Activated gamma-delta T cell treated with anti-CD3 and anti-CD28 coated beads, Interleukin-2, amount 50 U/mL, for 16 hours (primary cell): ENCODE measurements at regions not wholly inside any gene's neighbourhood (a gene's known extent, or its start where the extent isn't known, plus 50 kb on each side); places are given as distances from the start of the nearest gene placed in this dataset.
"Not testable (repeated sequence)": the region's sequence is repeated elsewhere in the genome, so short reads cannot be mapped to it uniquely, and the experiment has no call there.

Experiments
- DNase-seq: peaks from one replicate; pipeline ENCODE4 v3.0.0-alpha.2; 2020; ENCODE audit warnings: low read depth

DNA sequence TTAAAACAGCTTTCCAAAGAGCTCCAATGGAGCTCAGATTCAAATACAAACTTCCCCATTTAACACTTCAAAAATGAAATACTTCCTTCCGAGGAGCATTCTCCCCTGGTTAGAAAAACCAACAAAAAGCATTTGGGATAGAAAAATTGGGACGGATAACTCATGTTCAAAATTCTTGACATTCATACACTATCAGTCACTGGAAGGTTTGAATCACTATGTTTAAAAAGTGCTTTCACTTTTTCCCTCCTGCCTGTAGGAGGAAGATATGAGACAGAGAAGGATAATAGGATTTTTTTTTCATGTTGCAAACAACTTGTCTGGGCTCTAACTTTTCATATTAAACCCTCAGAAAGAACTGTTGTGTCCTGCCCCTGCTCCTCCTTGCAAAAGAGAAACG lies 412.0 kb downstream of the ACTL7B start:
- DNase-seq: no peak

DNA sequence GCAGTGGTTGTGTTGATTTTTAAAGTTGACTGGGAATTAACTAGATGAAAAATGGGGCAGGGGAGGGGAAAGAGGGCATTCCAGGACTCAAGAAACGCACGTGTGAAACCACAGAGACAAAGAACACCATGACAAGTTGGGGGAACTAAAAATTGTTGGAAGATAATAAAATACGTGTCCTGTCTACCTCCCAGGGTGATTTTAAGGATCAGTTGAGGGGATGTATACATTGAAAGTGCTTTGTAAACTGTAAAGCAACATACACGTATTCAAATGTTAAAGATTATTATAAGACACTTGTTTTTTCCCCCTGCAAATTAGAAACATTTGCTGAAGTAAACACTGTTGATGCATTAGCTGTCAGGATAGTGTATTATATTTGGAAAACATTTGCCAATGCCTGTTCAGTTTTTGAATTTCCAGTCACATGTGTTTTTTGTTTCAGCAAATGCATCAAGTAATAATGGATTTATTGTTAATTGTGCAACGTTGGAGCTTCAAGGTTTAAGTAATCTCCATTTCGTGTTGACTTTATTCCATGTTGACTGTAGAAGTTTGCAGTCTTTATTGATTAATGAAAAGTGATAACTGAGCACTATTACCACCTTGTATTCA lies 412.7 kb downstream of the ACTL7B start:
- DNase-seq: no peak

DNA sequence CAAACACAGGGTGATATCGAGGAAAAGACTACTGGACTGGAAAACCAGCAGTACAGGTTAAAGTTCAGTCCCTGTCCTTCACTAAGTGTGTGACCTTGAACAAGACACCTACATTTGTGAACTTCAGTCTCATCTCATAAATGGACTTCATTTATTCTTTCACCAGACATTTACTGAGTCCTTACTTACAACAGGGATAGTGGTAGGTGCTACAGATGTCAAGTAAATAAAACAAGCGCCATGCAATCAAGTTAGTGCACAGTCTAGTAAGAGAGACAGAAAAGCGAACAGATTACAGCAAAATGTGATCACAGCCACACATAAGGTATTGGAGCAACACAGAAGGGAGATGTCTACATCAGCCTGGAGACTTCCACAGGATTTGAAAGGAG lies 413.2 kb downstream of the ACTL7B start:
- DNase-seq: no peak

DNA sequence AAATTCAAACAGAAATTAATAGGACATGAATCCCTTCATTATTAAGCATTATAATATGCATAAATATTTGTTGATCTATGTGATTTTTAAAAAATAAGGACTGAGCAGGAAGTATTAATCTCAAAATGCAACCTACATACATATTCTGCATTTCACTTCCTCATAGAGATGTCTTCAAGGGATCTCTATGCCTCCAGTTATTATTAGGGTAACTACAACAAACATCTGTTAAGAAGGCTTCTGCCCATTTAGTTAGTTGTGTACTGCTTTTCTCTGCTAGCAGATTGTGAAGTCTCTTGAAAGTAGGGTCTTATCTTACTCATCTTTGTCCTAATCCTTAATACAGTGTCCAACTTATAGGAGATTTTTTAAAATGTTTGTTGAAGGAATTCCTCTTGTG lies 414.1 kb downstream of the ACTL7B start:
- DNase-seq: no peak

DNA sequence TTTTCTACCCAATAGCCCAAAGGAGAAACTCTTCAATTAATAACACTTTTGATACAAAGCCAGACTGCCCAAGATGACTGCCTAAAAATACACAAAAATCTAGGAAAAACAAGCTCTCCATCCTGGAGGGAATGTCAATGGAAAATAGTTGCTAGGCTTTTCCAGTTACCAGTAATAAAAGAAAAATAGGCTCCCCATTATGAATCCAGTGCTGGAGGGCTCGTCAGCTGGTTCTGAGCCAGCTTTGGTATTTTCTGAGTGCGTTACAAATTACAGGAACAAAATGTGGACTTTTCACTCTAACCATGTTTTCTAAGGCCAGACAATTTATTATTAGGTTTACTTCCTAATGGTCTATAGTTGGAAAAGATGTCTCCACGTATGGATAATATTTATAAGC lies 414.5 kb downstream of the ACTL7B start:
- no peak for DNase-seq

DNA sequence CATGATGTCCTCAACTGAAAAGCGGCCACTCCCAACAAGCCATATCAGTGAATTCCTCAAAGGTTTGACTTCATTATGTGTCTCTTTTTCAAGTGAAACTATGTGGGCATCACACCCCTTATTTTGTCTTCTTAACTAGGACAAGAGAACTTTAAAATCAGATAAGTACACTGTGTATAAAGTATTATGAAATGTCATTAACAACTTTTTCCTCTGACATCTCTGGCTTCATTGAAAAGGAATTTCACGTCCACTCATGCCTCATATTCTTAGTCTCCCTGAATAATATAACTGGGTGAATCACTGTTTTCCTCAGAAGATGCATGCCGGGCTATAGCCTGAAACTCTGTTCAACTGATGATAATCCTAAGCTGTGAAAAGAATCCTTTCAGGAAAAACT lies 415.8 kb downstream of the ACTL7B start:
- DNase-seq: no peak

DNA sequence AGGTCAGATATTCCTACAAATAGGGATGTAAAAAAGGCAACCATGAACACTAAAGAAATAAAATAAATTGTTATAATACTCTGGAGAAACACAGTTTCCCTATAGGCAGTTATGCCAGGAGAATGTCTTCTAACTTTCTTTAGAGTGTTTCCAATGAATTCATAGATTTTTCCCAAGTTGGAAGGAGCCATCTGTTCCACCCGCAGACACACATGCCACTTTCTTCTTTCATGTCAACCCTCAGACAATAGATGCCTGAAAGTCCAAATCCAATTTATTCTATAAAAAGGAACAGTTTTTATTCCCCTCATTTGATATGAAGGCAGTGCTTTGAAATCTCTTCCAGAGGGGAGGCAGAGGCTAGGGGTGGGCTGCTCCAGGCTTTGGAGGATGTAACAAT lies 418.1 kb downstream of the ACTL7B start:
- DNase-seq: no peak

DNA sequence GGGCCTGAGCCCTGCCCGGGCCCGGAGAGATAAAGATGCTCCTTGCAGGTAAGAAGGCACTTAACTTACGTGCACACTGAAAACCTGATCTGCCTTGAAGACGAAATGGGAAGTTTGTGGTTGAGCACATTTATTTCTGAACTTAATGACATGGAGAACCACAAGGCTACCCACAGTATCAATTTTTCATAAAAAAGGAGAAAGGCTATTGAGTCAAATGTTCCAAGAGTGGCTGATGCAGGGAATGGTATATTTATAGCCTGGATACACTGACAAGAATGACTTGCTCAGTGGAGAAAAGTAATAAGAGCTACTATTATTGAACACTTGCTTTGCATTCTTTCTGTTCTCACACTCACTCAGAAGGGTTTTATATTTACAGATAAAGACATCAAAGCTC lies 419.3 kb downstream of the ACTL7B start:
- no peak for DNase-seq

DNA sequence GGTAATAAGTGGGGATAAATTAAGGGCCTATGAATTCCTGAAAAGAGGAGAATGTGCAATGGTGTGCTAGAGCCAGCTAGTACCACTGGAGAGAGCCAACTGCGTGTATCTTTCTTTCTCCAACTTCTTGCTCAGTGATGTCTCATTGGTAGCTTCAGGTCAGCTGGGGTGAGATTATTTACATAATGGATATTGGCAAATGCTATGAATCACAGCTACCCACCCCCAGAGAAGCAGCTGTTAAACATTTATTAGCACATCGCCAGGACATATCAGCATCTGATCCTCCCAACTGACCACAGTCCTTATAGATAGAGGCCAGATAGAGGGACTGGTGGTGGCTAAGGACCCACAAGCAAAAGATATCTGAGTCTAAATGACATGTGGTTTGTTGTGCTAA lies 421.3 kb downstream of the ACTL7B start:
- DNase-seq: no peak

DNA sequence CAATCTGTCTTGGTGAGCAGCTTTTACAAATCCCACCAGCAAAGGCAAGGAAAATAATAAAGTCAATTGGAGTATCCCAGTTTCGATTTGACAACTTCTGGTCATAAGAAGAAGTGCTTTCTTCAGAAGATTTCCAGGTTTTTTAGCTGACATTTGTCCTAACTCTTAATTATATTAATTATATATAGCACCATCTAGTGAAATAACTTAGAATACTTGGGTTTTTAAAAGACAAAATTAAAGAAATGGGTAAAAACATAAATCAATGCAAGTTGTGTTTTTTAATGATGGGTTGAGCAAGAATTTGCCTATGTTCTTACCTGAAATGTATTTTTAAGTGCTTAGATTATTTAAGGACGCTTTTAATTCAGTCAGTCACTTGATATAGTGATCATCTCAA lies 421.8 kb downstream of the ACTL7B start:
- DNase-seq: no peak

DNA sequence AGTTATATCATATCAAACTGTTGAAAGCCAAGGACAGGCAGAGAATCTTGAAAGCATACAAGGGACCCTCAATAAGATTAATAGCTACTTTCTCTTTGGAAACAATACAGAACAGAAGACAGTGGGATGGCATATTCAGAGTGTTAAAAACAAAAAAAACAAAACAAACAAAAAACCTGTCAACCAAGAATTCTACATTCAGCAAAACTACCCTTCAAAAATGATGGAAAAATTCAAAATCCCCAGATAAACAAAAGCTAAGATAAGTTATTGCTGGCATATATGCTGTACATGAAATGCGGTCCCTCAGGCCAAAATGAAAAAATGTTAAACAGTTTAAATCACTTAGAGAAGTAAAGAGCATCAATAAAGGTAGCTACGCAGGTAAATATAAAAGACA lies 425.1 kb downstream of the ACTL7B start:
- DNase-seq: no peak

DNA sequence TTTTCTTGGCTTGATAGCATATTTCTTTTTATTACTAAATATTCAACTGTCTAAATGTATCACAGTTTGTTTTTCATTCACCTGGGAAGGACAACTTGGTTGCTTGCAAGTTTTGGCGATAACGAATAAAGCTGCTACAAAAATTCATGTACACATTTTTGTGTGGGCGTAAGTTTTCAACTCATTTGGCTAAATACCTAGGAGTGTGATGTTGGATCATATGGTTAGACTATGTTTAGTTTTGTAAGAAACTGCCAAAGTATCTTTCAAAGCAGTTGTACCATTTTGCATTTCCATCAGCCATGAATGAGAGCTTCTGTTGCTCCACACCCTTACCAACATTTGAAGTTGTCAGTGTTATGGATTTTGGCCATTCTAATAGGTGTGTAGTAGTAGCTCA lies 428.0 kb downstream of the ACTL7B start:
- no peak for DNase-seq

DNA sequence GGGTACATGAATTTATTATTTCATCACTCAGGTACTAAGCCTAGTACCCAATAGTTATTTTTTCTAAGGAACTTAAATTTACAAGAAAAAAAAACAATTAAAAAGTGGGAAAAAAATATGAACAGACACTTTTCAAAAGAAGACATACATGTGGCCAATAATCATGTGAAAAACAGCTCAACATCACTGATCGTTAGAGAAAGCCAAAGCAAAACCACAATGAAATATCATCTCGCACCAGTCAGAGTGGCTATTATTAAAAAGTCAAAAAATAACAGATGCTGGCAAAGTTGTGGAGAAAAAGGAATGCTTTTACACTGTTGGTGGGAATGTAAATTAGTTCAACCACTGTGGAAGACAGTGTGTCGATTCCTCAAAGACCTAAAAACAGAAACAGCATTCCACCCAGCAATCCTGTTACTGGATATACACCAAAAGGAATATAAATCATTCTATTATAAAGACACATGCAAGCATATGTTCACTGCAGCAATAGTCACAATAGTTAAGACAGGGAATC lies 429.3 kb downstream of the ACTL7B start:
- DNase-seq: not testable (repeated sequence)

DNA sequence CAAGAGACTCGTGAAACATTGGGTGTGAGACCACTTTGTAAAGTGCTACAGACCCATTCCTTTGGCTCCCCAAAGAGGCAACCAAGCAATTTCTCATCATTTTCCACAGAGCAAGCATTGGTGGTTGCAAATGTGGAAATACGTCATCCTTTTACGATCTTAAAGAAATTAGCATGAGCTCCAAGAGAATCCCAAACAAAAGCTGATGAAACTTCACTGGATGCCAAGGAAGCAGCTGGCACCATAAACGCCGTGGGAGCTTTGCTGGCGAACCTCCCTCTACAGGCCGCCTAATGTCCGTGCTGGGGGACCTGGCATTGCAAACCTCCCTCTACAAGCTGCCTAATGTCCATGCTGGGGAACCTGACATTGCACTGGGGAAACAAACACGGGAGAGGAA lies 432.4 kb downstream of the ACTL7B start:
- DNase-seq: no peak

DNA sequence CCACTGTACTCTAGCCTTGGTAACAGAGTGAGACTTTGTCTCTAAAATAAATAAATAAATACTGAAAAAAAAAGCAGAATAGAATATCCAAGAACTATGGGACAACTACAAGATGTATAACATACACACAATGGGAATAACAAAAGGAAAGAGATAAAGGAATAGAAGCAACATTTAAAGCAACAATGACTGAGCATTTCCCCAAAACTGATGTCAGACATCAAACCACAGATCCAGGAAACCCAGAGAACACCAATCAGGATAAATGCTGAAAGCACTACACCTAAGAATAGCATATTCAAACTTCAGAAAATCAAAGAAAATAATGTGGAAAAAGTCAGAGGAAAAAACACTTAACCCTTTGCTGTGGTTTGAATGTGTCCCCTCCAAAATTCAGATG lies 436.4 kb downstream of the ACTL7B start:
- DNase-seq: no peak

DNA sequence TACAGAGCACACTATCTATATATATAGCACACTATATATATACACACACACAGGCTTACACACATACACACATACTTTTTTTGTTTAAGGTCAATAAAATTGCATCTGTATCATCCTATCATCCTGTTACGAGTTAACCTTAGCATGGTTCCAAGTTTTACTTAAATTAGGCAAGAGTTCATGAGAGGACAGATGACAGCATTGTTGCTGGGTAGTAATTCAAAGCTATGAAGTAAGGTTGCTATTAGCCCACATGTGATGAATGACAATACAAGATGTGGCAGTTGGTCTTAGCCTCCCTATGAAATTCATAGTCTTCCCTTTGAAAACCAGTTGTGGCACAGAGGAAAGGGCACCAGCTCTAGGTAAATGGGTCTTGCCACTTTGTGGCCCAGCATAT lies 438.1 kb downstream of the ACTL7B start:
- DNase-seq: no peak

DNA sequence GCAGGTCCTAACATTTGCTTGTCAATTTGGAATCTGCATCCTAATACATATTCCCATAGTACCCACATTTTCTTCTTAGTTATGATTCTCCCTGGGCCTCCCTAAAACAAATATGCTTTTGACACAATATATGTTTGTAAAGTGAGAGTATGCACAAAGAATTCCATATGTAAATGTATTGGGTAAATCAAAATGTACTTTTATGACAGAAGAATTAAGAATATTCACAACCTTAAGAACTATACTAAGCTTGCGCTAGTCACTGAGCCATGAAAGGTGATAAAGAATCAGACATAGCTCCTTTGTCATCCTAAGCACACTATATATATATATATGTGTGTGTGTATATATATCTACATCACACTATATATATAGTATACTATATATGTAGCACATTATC lies 438.5 kb downstream of the ACTL7B start:
- DNase-seq: no peak

DNA sequence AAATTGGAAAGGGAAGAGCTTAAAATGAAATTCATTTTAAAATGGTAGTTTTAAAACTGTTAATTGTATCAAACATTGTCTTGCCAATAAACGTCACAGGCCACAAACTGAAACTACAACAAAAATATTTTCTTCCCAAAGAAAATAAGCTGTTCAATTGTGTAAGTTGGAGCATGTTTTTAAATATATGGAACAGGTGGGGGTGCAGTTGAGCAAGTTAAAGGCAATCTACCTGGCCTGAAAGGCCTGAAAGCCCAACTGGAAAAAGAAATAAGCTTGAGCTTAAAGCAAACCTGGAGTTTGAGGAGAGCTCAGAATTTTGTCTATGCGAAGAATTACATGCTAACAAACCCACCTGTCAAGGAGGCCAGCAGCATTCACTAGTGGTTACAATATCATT lies 439.5 kb downstream of the ACTL7B start:
- no peak for DNase-seq

DNA sequence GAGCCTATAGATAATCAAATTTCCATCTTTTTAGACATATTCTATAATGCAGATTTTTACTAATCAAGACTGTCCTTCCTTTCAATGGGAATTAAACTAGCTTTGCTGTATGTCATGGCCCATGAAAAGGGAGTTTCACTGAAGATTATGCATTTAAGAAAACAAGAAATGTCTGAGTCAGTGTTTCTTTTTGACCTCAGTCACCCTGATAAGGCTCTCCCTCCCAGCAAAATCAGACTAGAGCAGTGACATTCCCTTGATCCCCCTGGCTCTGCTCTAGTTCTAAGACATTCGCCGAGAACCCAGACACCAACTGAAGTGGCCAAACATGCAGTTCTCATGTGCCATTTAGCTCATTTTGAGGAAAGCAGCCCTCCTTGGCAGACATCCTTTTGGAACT lies 442.0 kb downstream of the ACTL7B start:
- no peak for DNase-seq

DNA sequence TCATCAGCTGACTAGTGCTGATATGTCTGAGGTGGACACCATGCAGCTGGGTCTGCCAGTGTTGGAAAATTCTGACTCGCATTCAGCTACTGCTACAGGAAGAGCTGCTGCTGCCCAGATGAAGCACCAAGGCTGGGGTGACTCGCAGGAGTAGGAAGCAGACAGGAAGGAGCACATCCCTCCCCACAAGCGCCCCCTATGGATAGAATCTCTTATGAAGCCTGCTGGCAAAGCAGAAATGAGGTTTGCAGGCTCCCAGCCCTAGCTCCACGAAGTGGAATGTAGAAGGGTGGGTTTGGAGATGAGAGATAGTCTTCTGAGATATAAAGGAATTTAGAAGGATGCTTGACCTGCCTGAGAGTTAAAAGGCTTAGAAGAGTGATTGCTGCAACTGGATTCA lies 443.0 kb downstream of the ACTL7B start:
- DNase-seq: no peak

DNA sequence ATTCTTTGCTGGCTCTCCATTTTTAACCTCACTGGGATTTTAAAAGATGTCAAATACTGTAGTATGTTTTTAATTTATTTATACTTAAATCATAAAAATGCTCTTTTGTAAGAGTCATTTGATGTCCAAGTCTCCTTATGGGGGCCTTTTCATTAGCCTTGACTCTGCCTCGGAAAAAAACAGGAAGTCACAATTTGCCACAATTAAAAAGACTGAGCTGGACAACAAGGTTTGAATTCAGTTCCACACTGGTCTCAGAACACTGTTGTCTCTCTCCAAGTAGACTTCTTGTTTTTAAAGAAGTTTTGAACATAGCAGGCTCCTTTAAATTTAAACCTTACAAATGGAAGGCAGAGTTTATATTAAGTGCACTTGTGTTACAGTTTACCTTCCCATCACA lies 444.2 kb downstream of the ACTL7B start:
- no peak for DNase-seq

DNA sequence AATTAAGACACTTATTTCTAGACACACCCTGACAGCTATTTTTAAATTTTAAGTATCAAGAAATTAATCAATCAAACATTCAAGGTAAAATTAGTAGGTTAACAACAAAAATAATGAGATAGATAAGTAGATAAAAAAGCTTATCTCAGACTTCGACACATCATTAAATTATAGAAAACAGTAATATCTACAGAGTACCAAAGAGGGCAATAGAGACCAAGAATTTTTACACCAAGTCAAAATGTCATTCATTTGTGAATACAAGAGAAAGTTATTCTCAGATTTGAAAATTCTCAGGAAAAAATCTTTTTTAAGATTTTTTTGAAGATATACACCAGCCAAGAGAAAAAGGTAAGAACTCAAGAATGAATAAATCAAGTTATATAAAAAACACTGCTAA lies 445.6 kb downstream of the ACTL7B start:
- no peak for DNase-seq

DNA sequence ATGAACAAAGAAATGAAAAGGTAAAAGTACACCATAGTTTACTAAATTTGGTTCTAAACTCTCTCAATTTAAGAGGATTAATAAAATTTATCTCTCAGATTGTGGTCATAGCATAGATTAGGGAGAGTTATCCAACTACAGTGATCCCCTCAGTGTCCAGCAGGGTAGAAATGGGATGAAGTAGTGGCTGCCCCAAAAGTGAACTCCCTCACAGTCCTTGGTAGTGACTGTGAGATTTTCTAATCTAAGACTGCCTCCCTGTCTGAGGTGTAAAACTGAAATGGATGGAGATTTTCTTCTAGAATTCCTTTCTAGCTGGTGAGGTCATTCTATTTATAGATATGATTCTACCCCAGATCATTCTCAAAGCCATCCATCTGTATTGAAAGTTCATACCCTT lies 455.5 kb downstream of the ACTL7B start:
- no peak for DNase-seq

DNA sequence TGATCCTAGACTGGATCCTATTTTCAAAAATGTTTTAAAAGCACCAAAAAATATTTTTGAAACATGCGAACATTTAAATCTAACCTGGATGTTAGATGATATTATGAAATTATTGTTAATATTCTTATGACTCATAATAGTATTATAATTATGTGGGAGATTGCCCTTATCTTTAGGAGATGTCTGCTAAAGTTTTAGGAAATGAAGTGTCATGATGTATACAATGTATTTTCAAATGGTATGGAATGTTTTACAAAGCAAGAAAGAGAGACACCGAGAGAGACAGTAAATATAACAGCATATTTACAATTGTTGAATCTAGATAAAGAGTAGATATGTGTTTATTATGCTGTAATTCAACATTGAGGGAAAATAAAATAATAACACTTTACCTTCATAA lies 455.9 kb downstream of the ACTL7B start:
- no peak for DNase-seq

DNA sequence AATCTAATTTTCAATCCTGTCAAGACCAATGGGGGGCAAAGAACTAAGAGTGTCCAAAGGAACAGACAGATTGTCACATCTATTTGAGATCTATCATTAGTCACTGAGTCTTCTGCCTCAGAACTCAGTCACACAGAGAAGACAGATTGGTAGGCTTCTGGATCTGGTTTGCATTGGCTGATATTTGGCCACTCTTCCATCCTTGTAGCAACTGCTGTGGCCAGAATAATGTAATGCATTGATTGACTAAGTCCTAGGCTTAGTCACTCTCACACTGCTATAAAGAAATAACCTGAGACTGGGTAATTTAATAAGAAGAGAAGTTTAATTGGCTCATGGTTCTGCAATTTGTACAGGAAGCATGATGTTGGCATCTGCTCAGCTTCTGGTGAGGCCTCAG lies 458.5 kb downstream of the ACTL7B start:
- DNase-seq: no peak
